Hematopoietic multipotent progenitor cell treated with erythropoietin and hydrocortisone succinate and interleukin-3 and kit ligand, for 4 days (in vitro differentiated cells): ENCODE measurements at regions not wholly inside any gene's neighbourhood (a gene's known extent, or its start where the extent isn't known, plus 50 kb on each side); places are given as distances from the start of the nearest gene placed in this dataset.
"Not testable (repeated sequence)": the region's sequence is repeated elsewhere in the genome, so short reads cannot be mapped to it uniquely, and the experiment has no call there.

Experiments
- DNase-seq: peaks from one replicate; pipeline ENCODE4 v3.0.0-alpha.2; 2015

DNA sequence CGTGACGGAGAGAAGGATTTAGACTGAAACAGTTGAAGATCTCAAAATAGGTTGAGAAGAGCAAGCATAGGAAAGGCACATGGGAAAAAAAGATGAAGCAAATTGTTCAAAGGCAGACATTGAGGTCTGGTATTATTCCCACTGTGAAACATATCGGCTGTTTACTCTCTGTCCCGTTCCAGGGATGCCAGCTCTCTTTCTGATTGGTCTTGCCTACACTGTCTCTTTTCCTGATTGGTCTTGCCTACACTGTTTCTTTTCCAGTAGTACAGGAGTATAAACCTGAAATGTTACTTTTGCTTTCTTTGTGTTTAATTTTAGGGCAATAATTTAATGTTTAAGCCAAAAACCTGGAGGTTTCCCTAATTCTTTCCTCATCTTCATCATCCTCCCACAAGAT is 226.5 kb upstream of the MCHR2 start:
- DNase-seq: no peak

DNA sequence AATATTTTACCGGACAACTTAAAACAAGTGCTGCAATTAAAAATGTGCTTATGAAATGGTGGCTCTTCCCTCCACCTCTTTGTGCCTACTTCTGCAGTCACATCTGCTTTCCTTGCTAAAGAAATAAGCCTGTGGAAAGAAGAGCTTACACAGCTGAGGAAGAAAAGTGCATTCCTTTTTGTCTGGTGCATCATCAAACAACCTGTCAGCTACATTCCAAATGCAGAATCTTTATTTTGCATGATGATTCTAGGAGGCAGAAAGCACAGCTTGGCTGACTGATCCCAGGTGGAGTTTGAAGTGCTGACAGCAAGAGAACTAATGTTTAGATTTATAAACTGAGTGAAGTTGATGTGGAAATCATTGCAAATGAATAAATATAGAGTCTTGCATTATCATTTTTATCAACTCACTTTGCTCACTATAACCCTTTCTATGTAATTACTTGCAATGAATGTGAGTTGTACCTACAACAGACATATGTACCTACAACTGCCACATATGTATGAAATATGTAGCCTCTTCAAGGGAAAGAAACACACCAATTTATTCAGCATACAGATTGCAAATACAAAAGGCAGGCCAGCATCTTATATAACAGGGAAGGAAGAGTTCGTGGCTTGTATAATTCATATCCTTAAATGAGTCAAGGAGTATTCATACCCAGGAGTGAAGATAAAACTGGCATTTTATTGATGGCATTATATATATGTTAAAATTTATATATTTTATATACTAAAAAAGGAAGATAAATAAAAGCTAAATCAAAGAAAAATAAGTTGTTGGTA is 223.4 kb upstream of the MCHR2 start:
- DNase-seq: no peak

DNA sequence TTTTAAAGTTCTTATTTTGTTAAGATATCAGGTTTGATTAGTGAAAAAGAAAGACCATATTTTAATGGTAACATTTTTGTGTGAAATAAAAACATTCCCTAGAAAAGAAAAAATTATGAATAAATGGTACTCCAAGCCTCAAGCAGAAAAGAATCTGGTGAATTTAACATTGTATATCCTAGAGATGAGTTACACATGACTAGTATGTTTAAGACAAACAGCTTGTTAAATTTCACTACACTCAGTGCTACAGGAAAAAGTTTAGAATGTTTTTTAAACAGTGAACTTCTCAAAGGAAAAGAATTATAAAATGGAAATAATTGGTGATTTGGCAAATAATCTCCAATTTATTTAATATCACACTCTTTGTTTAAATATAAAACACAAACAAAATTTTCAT is 222.7 kb upstream of the MCHR2 start:
- DNase-seq: no peak

DNA sequence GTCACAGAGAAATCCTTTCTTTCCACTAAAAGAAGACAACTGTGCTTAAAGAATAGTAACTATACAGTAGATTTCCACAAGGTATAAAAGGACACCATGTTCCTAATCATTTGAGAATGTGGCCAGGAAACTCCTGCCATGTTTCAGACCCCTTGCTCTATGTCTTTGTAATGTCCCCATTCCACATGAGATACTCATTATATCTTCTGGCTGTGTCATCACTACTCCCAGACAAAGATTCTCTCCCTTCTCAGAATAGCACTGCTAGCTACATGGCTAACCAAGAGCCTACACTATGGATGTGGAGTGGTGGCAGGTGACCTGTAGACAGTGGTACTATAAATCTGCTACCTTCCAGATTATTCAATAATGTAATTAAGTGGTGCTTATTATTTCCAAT is 218.1 kb upstream of the MCHR2 start:
- no peak for DNase-seq

DNA sequence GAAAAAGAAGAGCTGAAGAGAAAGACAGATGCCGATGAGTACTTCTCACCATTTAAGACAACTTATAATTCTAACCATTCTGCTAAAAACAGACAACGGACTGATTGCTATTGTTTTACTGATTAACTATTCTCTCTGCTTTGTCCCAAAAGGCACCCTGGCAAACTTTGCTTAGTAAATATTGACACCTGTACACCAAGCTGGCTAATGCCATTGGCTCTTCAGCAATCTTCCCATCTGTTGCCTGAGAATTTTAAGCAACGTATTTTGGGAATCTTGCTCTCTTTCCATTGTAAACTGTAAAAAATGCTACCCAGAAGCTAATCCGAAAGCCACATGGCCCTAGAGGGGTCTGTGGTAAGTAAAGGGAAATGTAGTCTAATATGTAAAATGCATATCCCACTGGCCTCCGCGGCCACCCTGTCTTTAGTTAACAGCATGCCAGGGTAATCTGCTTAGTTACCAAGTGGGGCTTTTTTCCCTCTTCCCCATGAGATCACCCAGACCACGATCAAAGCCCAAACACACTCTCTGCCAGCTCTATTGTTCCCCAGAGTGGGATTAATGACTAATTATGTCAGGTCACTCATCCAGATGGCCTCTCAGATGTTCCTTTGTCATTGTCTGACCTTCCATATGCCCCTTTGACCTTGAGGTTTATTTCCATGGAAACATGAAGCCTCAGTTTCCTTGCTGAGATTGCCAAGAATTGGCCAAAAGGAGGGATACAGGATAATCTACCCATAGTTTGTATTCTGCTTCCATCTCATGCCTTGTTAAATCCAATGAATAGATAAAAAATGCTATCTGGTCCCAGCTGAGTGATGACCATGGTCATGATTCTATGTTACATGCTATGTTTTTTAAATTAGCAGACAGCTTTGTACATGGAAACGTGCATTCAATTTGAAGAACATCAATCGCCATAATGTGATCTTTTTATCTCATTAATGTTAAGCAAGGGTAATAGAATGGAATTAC is 216.4 kb upstream of the MCHR2 start:
- no peak for DNase-seq

DNA sequence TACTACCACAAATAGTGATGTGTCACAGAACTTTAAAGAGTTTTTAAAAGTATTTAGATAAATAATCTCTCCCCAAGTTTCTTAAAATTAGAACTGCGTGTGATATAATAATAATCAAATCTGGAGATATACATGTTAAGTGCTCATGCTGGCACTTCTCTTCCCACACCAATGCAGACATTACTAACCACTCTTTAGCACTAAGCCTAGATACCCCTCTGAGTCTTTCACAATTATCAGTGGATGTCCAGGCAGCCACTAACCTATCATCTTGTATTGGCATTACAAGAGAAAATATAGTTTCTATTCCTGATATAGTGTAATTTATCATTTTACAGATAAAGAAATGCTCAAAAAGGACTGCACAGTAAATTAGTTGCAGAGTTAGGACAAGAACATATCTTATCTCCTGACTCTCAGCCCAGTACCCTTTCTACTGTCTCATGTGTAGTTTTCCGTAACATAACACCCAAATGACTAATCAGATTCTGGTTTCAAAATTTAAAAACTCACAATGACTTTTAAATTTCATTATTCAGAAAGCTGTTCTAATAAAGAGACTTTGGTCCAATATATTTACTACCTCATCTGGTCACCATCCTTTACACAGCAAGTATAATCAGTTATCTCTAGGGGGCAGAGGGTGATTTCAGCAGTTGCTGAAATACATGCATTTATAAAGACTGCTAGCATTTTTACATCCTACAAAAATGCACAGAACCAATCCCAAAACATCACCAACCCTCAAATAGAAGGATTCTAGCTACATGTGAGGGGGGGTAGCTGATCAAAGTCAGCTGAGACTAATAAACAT is 215.5 kb upstream of the MCHR2 start:
- no peak for DNase-seq

DNA sequence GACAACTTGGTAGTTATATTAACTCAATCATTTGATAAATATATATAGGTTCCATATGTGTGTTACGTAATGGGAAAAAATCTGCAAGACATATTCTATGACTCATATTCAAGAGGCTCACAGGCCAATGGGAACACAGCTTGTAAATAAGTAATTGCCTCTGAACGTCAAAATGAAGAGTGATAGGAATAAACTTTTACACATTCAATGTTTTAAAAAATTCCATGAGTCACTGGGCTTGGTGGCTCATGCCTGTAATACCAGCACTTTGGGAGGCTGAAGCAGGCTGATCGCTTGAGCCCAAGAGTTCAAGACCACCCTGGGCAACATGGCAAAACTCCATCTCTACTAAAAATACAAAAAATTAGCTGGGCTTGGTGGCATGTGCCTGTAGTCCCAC is 209.4 kb upstream of the MCHR2 start:
- DNase-seq: no peak

DNA sequence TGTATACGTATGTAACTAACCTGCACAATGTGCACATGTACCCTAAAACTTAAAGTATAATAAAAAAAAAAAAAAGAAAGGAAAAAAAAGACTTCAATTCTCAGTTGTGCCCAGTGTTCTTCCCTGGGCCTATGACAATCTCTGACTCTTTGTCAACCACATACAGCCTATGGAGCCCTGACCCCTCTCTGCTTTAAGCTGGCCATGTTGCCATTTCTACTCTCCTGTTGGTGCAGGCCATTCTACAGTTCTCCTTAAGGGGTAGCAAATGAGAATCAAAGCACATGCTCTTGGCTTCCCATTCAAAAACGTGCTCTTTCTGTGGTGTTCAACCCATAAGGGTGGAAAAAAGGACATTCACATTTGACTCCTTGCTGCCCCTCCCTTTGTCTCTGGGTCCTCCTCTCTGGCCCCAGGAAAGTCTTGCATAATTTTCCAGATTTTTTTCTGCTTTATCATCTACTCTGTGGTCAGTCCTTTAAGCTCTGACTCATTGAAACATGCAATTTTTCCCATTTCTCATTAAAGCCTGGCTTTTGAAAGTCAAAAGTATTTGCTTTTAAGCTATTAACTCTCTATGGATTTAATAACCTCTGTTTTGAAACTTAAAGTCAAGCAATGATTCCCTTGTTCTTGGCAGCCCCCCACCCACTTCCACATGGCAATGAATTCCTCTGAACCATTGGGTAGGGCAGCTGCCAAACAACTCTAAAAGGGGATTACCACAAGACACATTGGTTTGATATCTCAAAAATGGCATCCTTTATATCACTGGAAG is 208.6 kb upstream of the MCHR2 start:
- no peak for DNase-seq

DNA sequence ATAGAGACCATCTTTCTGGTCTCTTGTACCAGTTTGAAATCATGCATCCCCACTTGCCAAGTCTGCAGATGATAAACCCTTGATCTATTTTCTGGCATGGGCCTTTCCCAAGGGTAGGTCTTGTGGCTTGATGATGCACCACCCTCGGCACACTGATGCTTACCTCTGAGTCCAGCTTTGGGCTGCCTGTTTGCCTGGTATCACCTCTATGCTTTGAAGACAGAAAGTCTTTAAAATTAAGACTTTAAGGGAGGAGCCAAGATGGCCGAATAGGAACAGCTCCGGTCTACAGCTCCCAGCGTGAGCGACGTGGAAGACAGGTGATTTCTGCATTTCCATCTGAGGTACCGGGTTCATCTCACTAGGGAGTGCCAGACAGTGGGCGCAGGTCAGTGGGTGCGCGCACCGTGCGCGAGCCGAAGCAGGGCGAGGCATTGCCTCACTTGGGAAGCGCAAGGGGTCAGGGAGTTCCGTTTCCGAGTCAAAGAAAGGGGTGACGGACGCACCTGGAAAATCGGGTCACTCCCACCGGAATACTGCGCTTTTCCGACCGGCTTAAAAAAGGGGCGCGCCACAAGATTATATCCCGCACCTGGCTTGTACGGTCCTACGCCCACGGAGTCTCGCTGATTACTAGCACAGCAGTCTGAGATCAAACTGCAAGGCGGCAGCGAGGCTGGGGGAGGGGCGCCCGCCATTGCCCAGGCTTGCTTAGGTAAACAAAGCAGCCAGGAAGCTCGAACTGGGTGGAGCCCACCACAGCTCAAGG is 202.4 kb upstream of the MCHR2 start:
- not testable (repeated sequence) for DNase-seq

DNA sequence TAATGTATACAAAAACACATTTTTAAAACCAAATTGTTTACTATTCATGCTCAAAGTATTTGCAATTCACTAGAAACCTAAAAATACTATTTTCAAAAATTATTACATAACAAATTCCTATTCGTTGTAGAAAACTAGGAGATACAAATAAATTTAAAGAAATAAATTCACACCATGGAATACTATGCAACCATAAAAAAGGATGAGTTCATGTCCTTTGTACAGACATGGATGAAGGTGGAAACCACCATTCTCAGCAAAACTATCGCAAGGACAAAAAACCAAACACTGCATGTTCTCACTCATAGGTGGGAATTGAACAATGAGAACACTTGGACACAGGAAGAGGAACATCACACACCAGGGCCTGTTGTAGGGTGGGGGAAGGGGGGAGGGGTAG is 201.2 kb upstream of the MCHR2 start:
- not testable (repeated sequence) for DNase-seq

DNA sequence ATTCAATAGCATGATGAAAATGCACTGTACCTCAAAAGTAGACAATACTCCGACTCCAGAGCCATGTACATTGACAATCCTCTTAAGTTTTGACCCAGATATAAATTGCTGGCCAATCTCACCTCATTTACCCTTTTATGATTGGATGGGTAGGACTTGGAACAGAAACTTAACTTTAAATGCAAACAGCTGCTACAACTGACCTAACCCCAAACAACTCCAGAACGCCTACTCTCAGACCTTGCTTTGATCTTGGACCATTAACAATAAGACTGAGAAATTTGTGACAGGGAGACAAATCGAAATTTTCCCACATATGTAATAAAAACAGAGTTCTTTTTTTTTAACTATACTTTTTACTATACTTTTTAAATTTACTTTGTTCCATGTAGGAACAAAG is 200.5 kb upstream of the MCHR2 start:
- no peak for DNase-seq

DNA sequence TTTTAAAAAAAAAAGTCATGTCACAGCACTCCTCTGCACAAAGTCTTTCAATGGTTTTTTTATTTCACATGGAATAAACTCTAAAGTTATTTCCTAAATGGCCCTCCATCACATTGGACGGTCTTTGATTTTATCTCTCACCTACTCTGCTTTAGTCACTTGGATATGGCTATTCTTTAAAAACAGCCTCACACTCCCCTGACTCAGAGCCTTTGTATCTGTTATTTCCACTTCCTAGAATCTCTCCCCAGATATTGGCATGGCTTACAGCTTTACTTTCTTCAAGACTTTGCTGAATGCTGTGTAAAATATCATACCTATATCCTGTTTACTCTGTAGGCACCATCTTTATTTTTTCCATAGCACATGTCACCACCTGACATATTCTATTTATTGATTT is 194.7 kb upstream of the MCHR2 start:
- no peak for DNase-seq

DNA sequence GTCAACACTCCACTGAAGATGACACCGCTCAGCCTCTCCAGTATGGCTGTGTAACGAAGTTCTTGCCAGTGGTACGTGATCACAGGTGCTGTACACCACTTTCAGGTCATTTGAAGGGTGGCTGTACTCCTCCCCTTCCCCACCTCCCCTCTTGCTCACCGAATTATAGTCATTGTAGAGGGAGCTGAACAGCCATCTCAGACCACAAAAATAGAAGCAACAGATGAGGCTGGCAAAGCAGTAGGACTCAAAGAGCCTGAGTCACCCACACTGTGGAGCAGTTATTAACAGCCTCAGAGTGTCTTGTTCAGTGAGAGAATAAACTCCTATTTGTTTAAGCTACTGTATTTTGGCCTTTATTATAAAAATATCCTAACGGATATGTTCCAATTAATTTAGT is 192.5 kb upstream of the MCHR2 start:
- DNase-seq: no peak

DNA sequence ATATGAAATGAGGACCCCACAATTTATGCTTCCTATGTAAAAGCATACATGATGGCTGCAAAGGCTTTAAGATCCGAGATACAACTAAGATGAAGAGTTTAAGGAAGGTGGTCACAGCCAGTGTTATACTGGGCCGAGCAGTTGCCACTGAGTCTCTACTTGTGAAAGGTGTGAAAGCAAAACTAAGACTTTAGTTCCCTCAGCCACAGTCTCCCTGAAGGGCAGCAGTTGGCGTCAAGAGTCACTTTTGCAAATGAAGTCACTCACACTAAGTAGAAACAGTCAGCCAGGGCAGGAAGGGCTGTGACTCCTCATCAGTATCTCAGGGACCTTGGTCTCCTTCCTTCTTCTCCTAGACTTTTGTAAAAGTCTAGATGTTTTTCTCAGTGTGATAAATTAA is 191.6 kb upstream of the MCHR2 start:
- no peak for DNase-seq

DNA sequence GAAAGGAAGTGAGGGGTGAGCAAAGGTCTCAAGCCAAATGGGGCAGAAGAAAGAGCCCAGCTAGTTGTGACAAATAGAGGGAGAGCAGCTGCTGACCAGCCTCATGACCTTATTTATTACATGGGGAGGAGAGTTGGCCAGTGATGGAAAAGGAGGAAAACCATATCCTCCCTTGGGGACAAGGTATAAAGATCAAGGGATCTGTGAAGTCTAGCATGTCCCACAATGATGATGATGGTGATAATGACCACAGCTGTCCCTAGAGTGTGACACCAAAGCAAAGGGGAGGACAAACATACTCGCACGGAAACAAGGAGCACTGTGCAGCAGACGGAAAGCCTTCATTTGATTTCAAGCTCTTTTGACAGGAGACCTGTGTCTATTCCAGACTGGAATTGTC is 190.4 kb upstream of the MCHR2 start:
- DNase-seq: no peak

DNA sequence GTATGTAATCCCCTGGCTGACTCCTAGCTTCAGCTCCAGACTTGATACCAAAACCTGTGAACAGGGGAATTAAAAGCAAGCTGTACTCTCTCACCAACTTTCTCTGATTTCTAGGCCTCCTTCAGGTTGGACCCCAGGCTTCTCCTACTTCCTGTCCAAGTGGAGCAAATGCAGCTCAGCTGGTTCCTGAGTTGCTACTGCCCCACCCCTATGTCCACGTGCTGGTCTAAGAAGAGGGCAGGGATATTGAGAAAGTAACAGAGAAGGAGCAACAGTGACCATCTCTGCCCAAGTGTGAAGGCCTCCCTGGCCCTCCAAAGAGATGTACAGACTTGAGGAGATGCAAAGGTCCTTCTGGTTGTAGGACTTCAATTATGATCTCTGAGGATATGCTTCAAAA is 188.3 kb upstream of the MCHR2 start:
- no peak for DNase-seq

DNA sequence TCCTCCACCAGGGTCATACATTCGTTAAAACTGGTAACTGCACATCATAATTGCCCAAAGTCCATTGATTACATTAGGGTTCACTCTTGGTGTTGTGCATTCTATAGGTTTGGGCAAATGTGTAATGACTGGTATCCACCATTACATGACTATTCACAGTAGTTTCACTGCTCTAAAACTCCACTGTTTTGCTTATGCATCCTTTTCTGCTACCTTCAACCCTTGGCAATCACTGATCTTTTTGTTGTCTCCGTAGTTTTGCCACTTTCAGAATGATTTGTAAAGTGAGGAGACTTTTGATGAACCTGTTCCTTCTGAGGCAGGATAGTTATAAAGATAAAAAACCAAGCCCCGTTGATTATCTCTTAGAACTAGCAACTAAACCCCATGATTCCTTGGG is 187.3 kb upstream of the MCHR2 start:
- no peak for DNase-seq

DNA sequence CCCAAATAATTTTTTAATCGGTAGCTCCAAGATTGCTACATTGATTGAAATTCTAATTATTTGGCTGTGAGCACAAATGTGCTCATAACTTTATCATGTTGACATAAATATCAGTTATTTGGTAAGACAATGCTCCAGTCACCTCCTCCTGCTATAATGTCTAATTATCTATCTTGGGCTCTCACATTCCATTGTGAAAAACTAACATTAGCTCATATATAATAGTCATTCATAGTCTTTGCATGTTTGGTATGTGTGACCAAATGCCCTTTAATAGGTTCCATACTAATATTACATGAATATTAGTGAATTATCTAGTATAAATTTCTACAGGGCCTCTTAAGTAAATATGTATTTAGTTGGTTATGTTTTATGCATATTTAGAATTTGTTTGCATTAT is 185.6 kb upstream of the MCHR2 start:
- DNase-seq: no peak

DNA sequence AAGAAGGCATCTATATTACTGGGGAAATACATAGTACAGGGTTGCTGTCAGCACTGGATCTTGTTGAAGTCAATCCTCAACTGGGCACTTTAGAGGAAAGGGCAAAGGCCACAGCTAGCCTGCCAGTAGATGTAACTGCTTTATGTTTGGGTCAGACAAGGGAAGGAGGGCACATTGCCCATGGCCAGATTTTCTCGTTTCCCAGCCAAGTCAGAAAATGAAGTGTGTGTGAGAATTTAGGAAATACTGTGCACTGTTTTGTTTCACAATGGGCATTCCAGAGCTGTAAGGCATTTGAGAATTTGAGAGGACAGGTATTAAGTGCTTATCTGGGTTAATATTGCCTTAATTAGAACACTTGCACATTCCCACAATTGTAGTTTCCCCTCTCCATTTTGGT is 183.9 kb upstream of the MCHR2 start:
- no peak for DNase-seq

DNA sequence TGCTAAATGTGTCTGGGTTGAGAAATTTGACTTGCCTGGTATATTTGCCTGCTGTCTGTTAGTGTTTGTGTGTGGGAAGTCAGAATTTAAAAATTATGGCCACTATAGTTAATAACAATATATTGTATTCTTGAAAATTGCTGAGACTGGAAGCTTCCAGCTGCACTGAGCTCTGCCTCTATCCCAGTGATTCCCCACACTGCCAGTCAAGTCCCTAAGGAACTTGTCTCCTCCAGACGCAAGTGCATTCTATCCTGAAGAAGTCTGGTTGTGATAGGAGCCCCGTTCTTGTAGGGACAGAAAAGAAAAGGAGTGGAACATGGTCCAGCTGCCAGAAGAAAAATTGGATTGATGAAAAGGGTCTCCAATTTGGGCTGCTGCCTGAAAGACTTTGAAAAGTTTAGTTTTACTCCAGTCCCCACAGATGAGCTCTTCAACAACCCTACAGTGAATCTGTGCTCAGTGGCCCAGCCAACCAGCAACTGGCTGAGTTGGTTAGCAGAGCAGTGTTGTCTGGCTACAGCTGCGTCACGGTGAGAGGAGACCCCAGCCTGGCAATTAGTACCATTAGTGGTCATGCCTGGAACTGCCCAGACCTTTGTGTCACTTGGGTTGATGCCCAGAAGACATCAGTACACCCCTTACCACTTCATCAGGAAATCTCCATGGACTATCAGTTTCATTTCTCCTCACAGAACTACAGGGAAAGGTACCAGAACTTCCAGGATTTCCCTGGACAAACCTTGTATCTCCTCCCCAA is 183.1 kb upstream of the MCHR2 start:
- no peak for DNase-seq
